HL-60/S4 treated with phorbol 12-myristate 13-acetate at 8.2 ng/mL for 4 days and 3 days (cell line): ENCODE measurements at regions not wholly inside any gene's neighbourhood (a gene's known extent, or its start where the extent isn't known, plus 50 kb on each side); places are given as distances from the start of the nearest gene placed in this dataset.

Experiments used
- in situ Hi-C: fragments of 300-500 bp; cut with MboI; formaldehyde crosslinking; loops from 2 replicates; pipeline ENCODE4 v1.15.0; 2022; ENCODE audit warnings: low sequenced_read_pairs

DNA sequence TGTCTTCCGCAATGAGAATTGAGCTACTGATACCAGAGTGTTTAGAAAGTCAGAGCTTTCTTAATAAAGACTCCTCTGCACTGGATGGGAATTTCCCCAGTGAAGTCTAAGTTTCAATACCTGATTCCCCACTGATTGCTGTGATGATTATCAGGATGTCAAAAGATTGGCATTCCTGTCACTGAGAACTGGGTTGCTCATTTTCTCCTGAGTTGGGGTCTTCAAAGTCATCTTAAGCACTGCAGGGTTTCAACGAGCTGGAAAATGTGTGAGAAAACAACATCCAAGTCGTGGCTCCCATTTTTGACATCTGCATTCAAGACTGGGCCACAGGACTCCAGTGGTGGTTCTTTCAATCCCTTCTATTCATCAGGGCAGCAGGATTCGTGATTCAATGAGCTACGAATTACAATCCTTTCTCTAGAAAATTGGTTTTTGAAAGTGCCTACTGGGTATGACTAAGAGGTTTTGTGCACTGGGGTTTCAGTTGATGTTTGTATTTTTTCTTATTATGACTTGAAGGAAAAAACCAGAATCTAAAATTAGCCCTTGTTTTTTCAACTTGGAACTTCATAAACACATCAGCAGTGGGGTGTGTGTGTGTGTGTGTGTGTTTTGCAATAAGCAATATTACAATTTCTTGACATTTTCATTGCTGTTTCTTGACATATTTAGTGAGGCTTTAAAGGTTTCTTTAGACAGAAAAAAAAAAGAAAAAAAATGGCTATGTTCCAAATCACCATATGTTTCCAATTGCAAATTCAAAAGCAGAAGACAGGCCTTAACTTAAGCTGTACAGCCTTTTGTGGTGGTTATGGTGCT is 233.0 kb downstream of the FAM76B start:
- in situ Hi-C loops: no loop called here

DNA sequence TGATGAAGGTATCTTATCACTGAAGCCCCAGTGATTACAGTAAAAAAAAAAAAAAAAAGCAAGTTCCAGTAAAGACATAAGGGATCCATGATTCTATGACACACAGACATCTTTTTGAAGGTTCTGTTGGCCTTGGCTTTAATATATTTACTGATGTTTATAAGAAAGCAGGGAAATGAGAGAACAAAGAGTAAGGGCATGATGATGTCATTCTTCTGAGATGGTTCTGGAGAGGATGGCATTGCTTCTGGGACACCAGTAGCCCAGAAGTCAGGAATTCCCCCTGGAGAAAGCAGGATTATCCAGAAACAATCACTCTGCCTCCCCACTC is 233.6 kb downstream of the FAM76B start:
- in situ Hi-C loops: no loop called here

DNA sequence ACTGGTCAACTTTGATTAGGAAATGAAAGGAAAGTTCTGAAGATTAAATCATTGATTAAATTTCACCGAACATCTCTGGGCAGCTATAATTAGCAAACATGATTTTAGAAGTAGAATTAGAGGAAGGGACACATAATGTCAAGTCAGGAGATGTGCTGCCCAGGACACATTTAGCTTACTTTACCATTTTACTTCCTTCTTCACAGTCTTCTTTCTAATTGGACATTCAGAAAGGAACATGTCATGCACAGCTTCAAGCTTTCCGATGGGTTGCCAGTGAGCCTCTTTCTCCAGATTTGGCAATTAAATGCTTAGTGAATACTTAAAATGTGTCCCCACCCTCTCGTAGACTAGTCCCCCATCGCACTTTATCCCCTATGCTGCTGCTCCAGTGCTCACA is 234.7 kb downstream of the FAM76B start:
- in situ Hi-C loops: no loop called here

DNA sequence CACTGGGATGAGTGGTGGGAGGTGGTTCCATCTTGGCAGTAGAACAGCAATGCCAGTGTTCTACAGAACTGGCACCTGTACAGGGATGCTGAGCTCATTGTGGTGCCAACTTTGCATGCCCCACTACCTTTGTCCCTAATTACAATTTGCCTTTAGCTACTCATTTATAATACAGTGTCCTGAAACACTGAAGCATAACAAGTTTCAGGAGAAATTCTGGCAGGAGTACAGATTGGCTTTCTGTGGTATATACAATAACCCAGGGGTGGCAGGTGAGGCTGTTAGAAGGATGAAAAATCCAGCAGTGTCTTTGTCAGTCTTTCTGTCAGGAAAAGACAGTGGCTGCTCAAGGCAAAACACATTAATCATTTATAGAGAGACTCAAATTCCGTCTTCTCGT is 240.3 kb downstream of the FAM76B start:
- in situ Hi-C loops: no loop called here

DNA sequence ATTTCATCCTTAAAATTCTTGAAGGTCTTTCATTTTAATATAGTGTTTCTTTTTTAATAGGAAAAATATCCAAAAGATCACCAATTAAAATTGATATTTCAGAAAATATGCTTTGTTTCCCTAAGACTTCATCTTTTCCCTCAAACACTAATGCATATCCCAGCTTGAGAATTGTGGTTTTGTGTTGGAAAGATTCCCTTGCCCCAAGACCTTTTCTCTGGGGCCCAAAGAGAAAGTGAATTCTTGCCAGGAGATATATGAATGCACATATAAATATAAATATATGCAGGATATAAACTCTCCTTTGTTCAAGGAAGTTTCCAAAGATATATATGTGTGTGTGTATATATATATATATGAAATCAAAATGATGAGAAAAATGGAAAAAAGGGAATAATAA is 241.2 kb downstream of the FAM76B start:
- in situ Hi-C loops: no loop called here

DNA sequence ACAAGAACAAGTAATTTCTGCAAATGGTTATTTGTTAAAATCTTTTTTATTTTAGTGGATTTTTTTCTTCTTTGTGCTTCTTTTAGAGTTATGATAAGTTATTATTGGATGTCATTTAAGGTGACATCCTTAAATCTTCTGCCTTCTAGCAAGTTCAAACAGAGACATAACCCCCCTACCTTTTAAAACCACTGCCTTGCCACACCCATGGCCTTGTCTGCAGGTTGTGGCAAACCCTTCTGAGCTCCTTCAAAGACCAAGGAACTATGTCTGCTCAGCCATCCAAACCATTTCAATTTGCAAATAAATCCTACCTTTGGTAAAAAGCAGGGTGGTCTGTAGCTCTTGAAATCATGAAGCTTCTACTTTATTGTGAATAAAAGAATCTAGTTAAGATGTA is 241.6 kb downstream of the FAM76B start:
- in situ Hi-C loops: no loop called here

DNA sequence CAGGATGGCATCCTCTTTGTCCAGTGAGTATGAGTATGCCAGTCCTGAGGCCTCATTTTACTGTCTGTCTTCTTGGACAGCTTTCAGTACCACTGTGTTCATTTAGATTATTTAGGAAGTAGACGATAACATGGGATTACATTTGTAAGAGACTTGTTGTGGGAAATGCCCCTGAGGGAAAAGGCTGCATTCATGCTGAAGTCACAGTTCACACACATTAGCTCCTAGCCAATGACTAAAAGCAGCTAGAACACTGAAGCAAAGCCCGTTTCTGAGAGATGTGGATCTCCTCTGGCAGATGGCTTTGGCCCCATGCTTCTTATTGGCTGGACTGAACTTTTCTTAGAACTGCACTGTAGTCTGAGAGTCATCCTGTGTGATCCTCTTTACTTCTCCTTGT is 242.4 kb downstream of the FAM76B start:
- in situ Hi-C loops: no loop called here

DNA sequence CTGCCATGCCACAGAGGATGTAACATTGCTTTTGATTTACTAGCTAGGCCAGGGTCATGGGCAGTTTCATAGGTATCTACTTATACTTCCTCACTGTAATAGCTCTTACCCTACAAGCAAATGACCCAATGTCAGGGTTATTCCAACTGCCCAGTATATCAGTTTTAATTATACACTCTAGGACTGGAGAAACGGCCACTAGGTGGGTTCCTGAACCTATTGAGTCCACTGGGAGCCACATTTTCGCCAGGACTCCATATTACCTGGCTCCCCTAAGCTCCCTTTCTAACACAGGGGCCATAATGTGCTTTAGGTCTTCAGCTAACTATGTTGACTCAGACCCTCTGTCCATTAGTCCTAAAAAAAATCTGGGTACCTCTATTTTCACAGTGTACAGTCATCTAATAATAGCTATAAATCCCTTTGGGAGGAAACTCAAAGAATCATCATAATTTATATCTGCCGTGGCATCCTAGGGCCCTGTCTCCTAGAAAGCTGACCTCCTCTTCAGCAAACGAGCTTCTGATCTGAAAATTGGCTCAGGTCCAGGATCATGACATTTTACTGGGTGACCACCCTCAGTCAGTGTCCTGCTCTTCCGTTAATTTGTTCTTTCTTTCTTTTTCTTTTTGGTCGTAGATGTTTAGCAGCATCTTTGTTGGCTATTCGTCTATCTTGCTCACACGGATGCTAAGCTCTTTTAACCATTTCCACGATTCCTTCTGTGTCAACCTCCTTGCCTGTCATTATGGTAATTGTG is 244.3 kb downstream of the FAM76B start:
- in situ Hi-C loops: no loop called here

DNA sequence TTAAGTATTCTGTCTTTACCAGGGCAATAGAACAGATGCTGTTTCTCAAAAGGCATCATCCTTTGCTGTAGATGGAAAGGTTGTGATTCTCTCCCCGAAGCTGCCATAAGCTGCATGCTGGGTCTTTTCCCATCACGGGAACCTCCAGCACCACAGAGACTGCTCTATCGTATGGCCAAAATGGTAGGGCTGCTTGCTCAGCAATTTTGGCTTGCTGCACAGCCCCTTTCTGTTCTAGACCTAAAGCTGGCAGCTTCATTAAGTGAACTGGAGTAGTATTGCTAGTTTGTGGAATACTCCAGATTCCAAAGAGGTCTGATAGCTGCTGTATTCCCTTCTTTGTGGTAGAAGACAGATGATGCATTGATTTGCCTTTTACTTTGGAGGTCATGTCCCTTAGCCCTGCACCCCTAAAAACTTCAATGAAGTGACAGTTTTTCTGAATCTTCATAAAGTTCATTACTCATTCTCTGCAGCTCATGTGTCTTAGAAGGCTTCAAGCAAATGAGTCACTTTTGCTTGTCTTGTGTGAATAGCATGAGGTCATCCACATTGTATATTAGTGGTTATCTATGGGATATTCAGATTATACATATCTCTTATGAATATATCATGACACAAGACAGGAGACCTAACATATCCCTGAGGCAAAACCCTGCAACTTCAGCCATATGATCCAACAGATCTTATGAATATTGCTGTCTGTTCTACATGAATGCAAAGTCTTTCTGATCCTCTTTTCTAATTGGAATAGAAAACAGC is 245.3 kb downstream of the FAM76B start:
- in situ Hi-C loops: no loop called here

DNA sequence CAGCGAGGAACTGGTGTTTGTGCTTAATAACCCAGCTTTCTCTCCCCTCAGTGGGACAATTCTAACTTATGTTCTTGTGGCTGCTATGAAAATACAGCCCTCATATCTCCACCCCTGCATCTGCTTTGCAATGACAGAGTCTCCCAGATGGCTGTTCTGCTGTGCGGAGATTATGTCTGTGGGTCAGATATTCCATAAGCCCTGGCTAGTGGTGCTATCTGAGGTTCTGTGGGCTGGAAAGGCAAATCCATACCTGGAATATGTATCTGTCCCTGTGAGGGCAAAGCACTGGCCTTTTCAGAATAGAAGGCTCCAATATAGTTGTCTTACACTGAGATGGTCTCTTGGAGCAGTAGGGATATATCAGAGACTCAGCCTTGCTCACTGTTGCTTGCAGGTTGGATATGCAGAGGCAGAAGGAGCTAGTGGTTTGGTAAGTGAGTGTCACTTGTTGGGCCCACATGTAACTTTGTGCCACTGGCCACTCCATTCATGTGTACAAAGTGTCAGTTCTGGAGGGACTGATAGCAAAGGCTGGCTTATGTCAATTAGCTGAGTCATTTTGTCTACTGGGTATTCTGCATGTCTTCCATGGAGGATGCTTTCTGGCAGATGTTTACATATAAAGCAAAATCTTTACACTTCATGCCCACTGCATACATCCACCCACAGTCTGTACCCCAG is 246.6 kb downstream of the FAM76B start:
- in situ Hi-C loops: no loop called here

DNA sequence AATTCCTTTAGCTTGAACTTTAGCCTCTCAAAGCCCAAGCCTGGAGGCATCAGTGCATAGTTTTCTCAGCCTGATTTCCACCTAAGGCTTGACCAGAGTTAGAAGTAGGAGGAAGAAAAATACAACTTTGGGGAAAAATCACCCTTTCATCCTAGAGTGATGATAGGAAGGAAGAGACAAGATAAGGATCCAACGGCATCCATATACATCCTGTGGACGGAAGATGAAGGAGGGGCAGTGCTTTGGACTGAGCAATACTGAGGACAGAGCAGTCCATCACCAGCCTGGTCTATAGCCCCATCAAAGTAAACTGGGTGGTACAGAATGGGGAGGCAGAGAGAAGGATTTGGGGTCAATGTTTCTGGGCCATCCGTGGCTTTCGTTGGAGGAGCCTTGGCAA is 247.9 kb downstream of the FAM76B start:
- in situ Hi-C loops: no loop called here

DNA sequence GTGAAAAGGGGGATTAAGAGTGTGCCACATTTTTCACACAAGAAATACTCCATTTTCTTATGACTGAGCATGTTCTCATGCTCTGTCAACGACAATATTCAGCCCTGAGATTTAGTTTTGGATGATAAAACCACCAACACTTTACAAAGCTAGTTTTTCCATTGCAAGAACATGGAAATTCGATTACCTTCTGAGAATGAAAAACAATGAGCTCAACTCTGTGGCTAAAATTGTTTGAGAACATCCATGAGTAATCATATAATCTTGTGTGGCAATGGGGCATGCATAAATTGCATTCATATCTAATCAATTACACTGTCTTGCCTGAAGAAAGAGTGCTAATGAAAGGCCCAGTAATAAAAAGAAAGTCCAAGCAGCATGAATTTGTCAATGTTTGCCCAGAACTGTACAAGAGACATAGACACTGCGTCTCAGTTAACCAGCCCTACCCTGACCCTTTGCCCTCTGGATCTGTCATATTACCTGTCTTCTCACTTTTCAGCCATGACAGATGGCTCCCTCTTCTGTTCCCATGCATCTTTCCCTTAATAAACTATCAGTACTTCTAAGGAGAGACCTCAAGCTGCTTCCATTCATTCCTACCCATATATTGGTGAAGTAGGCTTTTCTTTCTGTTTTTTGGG is 253.4 kb downstream of the FAM76B start:
- in situ Hi-C loops: no loop called here

DNA sequence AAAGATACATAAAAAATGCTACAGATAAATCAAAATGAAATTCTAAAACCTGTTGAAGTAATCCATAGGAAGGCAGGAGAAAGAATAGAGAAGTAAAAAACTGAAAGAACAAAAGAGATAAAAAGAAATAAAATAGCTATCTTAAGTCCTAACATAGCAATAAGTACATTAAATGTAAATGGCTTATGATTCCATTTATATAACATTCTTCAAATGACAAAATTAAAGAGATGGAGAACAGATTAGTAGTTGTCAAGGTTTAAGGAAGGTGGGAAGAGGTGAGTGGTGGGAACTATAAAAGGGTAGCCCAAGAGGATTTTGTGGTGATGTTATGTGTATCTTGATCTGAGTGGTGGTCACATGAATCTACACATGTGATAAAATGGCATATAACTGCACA is 254.8 kb downstream of the FAM76B start:
- in situ Hi-C loops: no loop called here

DNA sequence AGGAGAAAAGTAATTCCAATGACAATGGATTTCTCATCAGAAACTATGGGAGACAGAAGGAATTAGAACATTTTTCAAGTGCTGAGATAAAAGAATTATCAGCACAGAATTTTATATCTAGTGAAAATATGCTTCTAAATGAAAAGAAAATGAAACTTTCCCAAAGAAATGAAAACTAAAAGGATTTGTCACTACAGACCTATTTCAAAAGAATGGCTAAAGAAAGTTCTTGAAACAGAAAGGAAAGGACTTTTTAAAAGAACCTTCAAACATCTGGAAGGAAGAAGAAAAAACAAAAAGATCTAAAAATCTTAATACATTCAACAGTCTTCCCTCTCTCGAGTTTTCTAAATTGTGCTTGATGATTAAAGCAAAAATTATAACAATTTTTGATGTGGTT is 255.4 kb downstream of the FAM76B start:
- in situ Hi-C loops: no loop called here

DNA sequence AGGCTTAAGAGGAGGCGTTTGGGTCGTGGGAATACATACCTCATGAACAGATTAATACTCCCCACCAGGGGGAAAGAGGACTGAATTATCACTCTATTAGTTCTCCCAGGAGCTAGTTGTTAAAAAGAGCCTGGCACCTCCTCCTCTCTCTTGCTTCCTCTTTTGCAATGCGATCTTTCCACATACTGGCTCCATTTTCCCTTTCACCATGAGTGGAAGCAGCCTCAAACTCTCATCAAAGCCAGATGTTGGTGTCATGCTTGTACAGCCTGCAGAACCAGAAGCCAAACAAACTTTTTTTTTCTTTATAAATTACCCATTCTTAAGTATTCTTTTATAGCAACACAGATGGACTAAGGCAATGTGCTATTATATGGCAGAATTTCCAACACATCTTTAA is 258.5 kb downstream of the FAM76B start:
- in situ Hi-C loops: no loop called here

DNA sequence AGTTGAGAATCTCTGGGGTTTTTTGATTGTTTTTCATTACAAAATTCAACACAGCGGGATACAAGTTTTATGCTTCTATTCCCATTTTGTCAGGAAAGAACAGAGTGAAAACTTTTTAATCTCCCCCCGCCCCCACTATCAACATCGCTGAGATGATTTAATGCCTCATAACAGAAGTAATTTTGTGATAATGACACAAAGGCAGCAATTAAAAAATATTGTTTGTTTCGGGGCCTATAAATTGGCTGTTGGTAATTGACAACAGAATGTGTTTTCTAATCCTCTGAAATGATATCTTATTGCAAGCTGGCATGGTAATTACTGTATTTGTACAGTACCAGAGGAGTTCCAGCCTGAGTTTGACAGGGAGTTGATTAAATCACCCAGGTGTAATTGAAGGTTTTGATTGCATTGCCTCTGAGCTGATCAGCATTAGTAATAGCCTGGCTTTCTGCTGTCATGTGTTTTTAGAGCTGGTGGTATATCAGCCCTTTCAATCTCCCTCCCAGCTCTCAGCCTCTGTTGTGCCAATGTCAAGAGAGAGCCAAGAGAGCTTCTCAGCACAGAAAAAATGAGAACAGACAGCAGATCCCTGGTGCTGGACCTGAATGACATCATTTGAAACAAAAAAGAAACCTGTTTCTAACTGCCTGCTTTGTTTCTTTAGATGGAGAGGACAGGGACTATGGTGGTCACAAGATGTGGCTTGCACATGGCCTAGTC is 265.1 kb downstream of the FAM76B start:
- in situ Hi-C loops: no loop called here

DNA sequence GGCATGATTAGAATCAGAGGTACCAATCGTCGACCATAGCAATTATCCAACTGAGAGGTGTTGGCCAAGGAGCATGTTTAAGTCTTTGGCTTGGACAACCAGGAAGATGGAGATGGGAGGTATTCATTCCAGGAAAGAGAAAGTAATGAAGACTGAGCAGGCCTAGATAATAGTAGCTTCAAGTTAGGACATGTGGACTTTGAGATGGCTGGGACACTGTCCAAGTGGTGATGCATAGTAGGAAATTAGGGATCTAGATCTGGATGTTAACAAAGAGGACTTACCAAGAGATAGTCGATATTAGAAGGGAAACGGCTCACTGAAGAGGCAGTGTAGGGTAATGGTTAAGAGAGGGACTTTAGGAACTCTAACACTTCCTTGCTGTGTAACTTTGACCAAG is 266.7 kb downstream of the FAM76B start:
- in situ Hi-C loops: no loop called here

DNA sequence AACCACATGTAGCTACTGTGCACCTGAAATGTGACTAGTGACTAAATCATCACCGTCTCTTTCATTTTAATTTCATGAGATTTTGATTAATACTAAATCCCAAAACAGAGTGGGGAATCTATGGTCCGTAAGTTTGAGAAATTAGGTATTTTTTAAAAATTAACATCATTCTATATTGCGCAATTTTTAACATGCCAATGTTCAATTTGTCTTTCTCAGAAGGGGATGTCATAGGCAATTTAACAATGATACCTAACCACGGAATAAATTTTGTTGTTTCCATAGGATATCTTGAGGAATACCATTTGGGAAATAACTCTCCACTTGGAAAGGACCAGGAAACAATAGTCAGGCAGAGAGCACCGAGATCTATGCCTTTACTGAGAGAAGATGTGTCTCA is 267.7 kb downstream of the FAM76B start:
- in situ Hi-C loops: no loop called here

DNA sequence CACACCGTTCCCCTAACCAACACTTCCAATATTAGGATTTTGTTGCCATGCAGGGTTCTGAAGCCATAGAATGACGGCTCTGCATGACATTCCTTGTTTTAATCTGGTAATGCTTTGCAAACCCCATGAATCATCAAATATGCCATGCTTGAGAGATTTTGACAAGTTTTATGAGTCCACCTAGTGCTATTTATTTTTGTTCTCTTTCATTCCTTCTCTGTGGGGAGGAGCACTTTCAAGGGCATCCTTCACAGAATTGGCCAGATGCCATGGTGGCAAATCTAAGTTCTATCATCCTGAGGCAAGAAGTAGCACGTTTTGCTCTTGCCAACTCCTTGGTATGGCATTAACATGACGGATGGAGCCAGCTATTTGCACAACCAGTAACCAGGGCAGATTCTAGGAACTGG is 268.4 kb downstream of the FAM76B start:
- in situ Hi-C loops: no loop called here
